ENCODE measurements at regions not wholly inside any gene's neighbourhood (a gene's known extent, or its start where the extent isn't known, plus 50 kb on each side); places are given as distances from the start of the nearest gene placed in this dataset.

GRCh38 chr1:234716908-234717375 lies 107.0 kb upstream of the IRF2BP2 start:
- no peak for TF ChIP-seq EZH2 (IDR thresholded peaks at IDR 0.05; ENCODE audit: borderline replicate concordance, insufficient read depth, low read length, poor library complexity, severe bottlenecking)
- TF ChIP-seq MXI1 (conservative IDR thresholded peaks at IDR 0.05; ENCODE audit: poor library complexity, severe bottlenecking), result no peak
- no peak for TF ChIP-seq CTCF (IDR thresholded peaks at IDR 0.05; ENCODE audit: poor library complexity, severe bottlenecking)

Data from neural cell (in vitro differentiated cells).